OCI-LY1 (cell line): ENCODE measurements at regions not wholly inside any gene's neighbourhood (a gene's known extent, or its start where the extent isn't known, plus 50 kb on each side); places are given as distances from the start of the nearest gene placed in this dataset.

Experiments
- CTCF ChIP-seq: fragments of 200-600 bp; sonication (generic), shearing (Covaris generic); IDR thresholded peaks from 2 replicates; pipeline ENCODE4 v1.5.1; 2017; ENCODE audit warnings: mild to moderate bottlenecking, antibody characterized with exemption, low read length, moderate library complexity, mixed read lengths
- EZH2 ChIP-seq: fragments of 200-600 bp; sonication (generic), shearing (Covaris generic); IDR thresholded peaks from 2 replicates; pipeline ENCODE4 v1.8.0; 2017; ENCODE audit warnings: borderline replicate concordance, mixed run types, mild to moderate bottlenecking, antibody characterized with exemption, low read length, moderate library complexity, mixed read lengths

GRCh38 chr6:15166121-15166520 lies 79.7 kb upstream of the JARID2 start:
- TF ChIP-seq EZH2 (no peak), CTCF (no peak)
